GM21423 (cell line): ENCODE measurements at regions not wholly inside any gene's neighbourhood (a gene's known extent, or its start where the extent isn't known, plus 50 kb on each side); places are given as distances from the start of the nearest gene placed in this dataset.
A peak's percentile ranks its signal among the peaks of the same experiment; 100 is the strongest.

Experiments
- ATAC-seq: cut with Tn5 transposase; IDR thresholded peaks from one replicate; pipeline ENCODE4 v1.9.1; 2021; ENCODE audit warnings: mild to moderate bottlenecking, moderate library complexity; ENCODE audit not compliant: unreplicated experiment

DNA sequence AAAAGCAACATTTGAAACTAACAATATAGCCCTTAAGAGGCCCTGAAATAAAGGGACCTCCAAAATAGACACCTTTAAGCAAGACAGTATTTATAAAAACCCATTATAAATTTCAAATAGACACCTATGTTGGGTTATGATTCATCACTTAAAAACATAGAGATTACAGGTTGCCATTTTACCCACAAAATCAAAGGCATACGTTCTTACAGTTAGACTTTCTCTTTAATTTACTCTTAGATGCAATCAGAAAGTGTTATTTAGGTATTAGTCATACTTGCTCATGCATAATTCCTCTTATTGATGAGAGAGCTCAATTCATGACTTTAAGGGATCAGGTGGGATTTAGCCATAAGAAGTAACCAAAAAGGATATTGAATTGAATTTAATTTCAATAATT, 51.5 kb upstream of the TMEM200A start:
- no peak for ATAC-seq

GRCh38 chr6:130313206-130313605, 52.6 kb upstream of the TMEM200A start:
- no peak for ATAC-seq

DNA sequence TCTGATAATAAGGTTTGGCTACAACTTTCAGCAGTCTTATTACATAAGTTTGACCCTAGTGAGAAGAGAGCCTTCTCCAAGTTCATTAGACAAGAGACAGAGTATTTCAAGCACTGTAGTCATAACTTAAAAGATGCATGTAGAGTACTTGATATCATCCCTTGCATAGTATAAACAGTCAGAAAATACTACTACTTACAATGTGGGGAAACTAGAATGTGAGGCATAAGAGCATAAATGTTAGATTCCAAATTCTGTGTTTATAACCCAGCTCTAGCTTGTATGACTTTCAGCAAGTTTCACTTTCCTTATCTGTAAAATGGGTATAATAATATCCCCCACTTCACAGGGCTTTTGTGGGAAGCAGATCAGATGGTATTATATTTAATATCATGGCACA, 56.8 kb upstream of the TMEM200A start:
- ATAC-seq, result no peak

GRCh38 chr6:130307752-130308361, 58.0 kb upstream of the TMEM200A start:
- ATAC-seq, result no peak

DNA sequence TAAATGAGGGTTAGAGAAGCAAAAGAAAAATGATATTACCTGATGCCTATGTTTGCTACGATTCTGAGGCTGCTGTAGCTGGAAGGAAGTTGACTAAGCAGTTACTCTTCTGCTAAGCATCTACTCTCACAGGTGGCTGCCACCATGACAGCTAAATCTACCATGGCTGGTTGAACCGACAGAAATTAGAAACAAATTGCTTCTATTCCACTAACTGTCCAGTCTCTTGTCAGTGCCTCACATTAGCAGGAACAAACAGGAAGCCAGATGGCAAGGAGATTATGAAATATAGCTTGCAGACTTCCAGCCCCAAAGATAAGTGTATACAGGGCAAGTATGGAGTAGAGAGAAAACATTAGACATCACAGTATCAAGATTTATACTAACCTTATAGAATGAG, 59.4 kb upstream of the TMEM200A start:
- no peak for ATAC-seq

GRCh38 chr6:130303431-130303830, 62.4 kb upstream of the TMEM200A start:
- ATAC-seq, result no peak

DNA sequence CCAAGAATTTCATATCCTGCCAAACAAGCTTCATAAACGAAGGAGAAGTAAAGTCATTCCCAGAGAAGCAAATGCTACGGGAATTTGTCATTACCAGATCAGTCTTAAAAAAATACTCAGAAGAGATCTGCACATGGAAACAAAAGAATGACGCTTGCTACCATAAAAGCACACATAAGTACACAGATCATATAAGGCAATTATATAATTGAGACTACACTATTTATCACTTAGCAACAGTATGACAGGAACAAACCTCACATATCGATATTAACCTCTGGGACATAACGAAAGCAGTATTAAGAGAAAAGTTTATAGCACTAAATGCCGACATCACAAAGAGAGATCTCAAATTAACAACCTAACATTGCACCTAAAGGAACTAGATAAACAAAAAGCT, 67.6 kb upstream of the TMEM200A start:
- no peak for ATAC-seq

DNA sequence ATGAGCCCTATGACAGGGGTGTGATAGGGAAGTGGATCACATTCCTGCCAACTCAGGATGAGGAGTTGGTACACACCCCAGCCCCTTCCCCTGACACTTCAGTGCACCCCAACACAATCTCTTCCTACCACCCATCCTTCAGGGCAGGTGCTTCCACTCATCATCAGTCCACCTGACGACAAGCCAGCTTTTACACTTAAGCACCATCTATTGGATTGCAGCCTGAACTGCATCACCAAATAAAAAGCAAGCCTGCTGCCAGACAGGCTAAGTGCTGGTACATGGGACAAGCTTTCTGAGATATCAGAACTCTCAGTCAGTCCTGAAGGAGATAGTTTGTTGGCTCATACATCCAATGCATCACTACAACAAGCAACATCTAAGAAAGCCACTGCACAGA, 69.0 kb upstream of the TMEM200A start:
- ATAC-seq, result no peak

DNA sequence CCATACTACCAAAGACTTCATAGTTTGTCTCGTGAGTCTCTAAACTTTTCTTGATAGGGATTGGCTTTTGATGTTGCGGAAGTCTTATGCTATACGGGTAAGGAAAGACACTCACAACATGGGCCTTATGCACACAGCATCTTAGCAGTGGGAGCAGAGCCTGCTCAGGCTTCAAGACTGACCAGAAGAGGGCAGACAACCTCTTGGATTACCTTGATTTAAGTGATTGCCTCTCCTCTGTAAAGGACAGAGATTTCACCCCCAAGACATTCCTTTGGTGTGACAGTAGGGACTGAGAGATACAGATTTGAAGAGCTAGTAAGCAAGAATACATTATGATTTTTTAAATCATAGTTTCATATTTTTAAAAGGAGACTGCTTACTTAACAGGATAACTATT, 71.0 kb upstream of the SAMD3 start:
- no peak for ATAC-seq

DNA sequence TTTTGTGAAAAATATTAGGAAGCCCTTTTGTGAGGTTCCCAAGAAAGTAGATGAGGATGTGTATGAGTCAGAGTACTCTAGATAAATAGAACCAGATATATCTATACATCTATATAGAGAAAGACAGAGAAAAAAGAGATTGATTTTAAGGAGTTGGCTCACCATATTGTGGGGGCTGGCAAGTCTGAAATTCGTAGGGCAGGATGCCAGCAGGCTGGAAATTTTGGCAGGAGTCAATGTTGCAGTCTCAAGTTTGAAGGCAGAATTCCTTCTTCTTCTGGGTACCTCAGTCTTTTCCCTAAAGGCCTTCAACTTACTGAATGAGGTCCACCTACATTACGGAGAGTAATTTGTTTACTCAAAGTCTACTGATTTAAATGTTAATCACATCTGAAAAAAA, 65.3 kb upstream of the SAMD3 start:
- ATAC-seq, result no peak

DNA sequence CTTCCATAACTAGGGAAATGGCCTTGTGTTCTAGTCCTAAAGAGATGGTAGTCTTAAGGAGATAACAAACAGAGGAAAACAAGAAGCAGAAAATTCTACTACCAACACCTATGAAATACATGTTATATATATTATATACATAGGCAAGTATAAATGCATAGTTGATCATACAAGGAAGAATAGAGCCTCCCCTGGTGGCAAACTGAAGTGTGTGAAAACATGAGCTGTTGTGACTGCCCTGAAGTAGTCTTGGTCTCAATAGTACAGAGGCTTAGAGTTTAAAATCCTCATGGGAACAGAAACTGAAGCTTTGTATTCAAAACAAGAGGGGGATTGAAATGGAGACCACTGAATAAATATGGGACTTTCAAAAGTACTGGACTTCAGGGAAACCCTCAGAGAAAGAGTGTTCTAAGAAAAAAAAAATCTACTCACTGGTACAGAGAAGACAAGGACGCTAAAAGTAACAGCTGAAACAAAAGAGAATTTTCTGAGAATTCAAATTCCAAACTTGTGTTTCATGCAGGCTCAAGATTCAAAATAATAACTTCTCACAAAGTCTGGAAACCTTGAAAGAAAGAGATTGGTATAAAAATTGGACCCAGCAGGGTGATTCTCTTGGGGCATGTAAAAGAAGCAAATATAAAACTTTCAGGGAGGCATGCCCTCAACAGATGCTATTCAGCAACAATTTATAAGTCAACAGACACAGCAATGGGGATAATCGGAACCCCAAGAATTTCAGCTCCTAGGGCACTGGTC, 59.7 kb upstream of the SAMD3 start:
- ATAC-seq, result peak; percentile 74

GRCh38 chr6:130276507-130276906, 53.8 kb upstream of the SAMD3 start:
- no peak for ATAC-seq

GRCh38 chr6:130274007-130274406, 51.3 kb upstream of the SAMD3 start:
- ATAC-seq, result no peak
